Body of pancreas (tissue), 4 donors: ENCODE measurements at regions not wholly inside any gene's neighbourhood (a gene's known extent, or its start where the extent isn't known, plus 50 kb on each side); places are given as distances from the start of the nearest gene placed in this dataset.
"Not testable (repeated sequence)": the region's sequence is repeated elsewhere in the genome, so short reads cannot be mapped to it uniquely, and the experiment has no call there.

ENCODE experiments used
- ATAC-seq: fragments of 150-250 bp; one replicate; pipeline ENCODE4 v1.9.1; 2016
- DNase-seq, 4 donors: peaks; one replicate each; pipeline ENCODE4 v3.0.0-alpha.2; 2019
- H3K27ac ChIP-seq, 4 donors: fragments of 200-600 bp; sonication (generic); 1 replicate in 3 of 4; 2 replicates in 1 of 4; pipeline versions ENCODE4 v1.5.1 to v1.6.1; 2016 to 2019; ENCODE audit warnings: mild to moderate bottlenecking in 1 of 4, mixed read lengths in 1 of 4, moderate library complexity in 1 of 4
- H3K27me3 ChIP-seq, 2 donors: fragments of 200-600 bp; sonication (generic); one replicate each; pipeline ENCODE4 v1.6.0; 2016; ENCODE audit warnings: mild to moderate bottlenecking in 1 of 2
- H3K36me3 ChIP-seq, 2 donors: fragments of 200-600 bp; sonication (generic); replicated peaks in 1 of 2; 2 replicates each; pipeline ENCODE4 v1.5.1; 2016; ENCODE audit warnings: low read depth in 2 of 2; ENCODE audit not compliant: insufficient read depth in 1 of 2
- H3K4me1 ChIP-seq: fragments of 200-600 bp; sonication (generic); one replicate; pipeline ENCODE4 v1.6.0; 2016
- H3K4me3 ChIP-seq, 2 donors: fragments of 200-600 bp; sonication (generic); 1 replicate in 1 of 2; 2 replicates in 1 of 2; pipeline ENCODE4 v1.5.1; 2016 to 2019
- H3K9me3 ChIP-seq, 3 donors: fragments of 200-600 bp; sonication (generic); 1 replicate in 2 of 3; 2 replicates in 1 of 3; pipeline ENCODE4 v1.5.1; 2016
- CTCF ChIP-seq, 7 experiments: fragments of 450-650 bp in 4 of 7; fragments of 200-600 bp in 3 of 7; sonication (generic) in 3 of 7; IDR thresholded peaks; one replicate each; pipeline ENCODE4 v1.5.1; 2016 to 2019; ENCODE audit warnings: antibody characterized with exemption in 7 of 7
- POLR2A ChIP-seq, 3 donors: fragments of 450-650 bp; IDR thresholded peaks; one replicate each; pipeline ENCODE4 v1.6.1; 2016; ENCODE audit warnings: antibody characterized with exemption in 3 of 3, mild to moderate bottlenecking in 2 of 3
- WGBS, 2 donors: methylation state at CpG; one replicate each; pipeline ENCODE4 v1.1.5; 2017; 5-methylcytosine and 5-hydroxymethylcytosine counted together
- intact Hi-C: fragments of 100-400 bp; cut with DNase I; formaldehyde crosslinking; loops from one replicate; pipeline ENCODE4 v1.15.1; 2023

DNA sequence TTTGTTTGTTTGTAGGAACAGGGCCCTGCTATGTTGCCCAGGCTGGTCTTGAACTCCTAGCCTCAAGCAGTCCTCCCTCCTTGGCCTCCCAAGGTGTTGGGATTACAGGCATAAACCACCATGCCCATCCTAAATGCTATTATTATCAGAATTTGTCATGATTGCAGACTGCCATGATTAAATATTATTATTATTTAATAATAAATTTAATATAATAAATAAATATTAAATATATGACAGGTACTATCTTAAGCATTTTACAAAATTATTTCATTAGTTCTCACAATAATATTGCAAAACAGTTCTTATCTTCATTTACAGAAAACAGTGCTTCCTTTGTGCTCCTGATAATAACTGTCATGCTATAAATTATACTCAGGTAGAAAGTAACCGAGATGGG lies 133.4 kb upstream of the JADE1 start:
- intact Hi-C loops = no loop called here
- Histone ChIP-seq H3K4me1 (no peaks in the 10 kb centered on the region), H3K4me3 (no peak overlapping the region), H3K9me3 (no peaks in the 10 kb centered on the region), H3K27me3 (no peaks in the 10 kb centered on the region), H3K36me3 (no peaks in the 10 kb centered on the region), H3K27ac (no peak overlapping the region)
- WGBS, 2 donors = 34 to 57% methylated on average over 1 of the region's 1 CpG
- TF ChIP-seq CTCF (IDR thresholded peaks at IDR 0.05) = no peak
- TF ChIP-seq POLR2A (IDR thresholded peaks at IDR 0.05) = no peak
- DNase-seq = no peak
- ATAC-seq = no peak

DNA sequence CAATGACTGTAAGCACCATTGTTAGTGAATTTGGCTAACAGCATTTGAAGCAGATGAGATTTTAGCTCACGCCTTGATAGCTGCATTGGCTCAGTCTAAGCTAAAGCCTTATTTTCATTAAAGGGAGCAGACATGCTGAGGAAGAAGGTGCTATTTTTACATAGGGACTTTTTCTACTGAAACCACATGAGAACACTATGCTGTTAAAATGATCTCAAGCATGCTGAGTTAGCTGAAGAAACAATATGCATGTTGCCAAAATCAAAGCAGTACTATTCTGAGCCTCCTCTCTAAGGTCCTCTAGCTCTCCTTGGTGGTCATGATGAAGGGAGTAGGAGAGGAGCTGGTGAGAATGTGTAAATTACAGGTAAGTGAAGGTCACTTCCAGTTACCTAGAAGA lies 134.4 kb upstream of the JADE1 start:
- no peak for DNase-seq
- intact Hi-C loops = no loop called here
- no peak for TF ChIP-seq CTCF (IDR thresholded peaks at IDR 0.05)
- TF ChIP-seq POLR2A (IDR thresholded peaks at IDR 0.05) = no peak
- Histone ChIP-seq H3K27ac (no peak overlapping the region), H3K4me1 (no peaks in the 10 kb centered on the region), H3K4me3 (no peak overlapping the region), H3K36me3 (no peaks in the 10 kb centered on the region), H3K27me3 (no peaks in the 10 kb centered on the region), H3K9me3 (no peaks in the 10 kb centered on the region)
- WGBS, 2 donors = 85 to 88% methylated on average over 1 of the region's 1 CpG
- no peak for ATAC-seq

- ATAC-seq, H3K27ac ChIP-seq, H3K4me3 ChIP-seq, H3K4me1 ChIP-seq, intact Hi-C loops, H3K36me3 ChIP-seq, DNase-seq, H3K9me3 ChIP-seq, H3K27me3 ChIP-seq: not testable (repeated sequence)
- 75 to 89% methylated on average over 5 to 7 of the region's 7 CpGs for WGBS, 2 donors
These were observed 136.3 kb upstream of the JADE1 start for GRCh38 chr4:128673159-128673558.

GRCh38 chr4:128672596-128672995 lies 136.9 kb upstream of the JADE1 start:
- H3K9me3 ChIP-seq, H3K4me1 ChIP-seq, H3K36me3 ChIP-seq, H3K27me3 ChIP-seq, H3K4me3 ChIP-seq, ATAC-seq, DNase-seq, H3K27ac ChIP-seq, intact Hi-C loops: not testable (repeated sequence)
- WGBS, 2 donors = 95% methylated on average over 12 of the region's 22 CpGs; no CpG with 5 or more reads in 1 of the 2 donors

DNA sequence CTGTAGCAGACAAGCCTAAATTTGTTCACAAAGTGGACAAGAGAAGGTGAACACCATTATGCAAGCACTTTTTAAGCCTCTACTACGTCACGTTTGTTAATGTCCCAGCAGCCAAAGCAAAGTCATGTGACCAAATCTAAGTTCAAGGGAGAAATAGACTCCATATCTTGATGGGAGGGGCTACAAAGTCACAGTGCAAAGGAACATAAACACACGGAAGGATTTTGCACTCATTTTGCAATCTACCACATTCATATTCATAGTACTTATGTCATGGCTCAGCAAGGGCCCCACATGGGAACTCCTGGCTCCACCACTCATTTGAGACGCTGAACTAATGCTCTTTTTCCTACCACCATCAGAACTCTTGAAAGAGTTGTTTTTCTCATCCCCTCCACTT lies 139.0 kb upstream of the JADE1 start:
- H3K9me3 ChIP-seq = no peaks in the 10 kb centered on the region
- 62 to 66% methylated on average over 4 of the region's 4 CpGs for WGBS, 2 donors
- no peak overlapping the region for H3K27ac ChIP-seq
- ATAC-seq (no peak), DNase-seq (no peak)
- intact Hi-C loops = no loop called here
- H3K36me3 ChIP-seq = no peaks in the 10 kb centered on the region
- no peaks in the 10 kb centered on the region for H3K27me3 ChIP-seq
- H3K4me1 ChIP-seq = no peaks in the 10 kb centered on the region
- no peak for TF ChIP-seq POLR2A (IDR thresholded peaks at IDR 0.05)
- no peak for TF ChIP-seq CTCF (IDR thresholded peaks at IDR 0.05)
- no peak overlapping the region for H3K4me3 ChIP-seq

DNA sequence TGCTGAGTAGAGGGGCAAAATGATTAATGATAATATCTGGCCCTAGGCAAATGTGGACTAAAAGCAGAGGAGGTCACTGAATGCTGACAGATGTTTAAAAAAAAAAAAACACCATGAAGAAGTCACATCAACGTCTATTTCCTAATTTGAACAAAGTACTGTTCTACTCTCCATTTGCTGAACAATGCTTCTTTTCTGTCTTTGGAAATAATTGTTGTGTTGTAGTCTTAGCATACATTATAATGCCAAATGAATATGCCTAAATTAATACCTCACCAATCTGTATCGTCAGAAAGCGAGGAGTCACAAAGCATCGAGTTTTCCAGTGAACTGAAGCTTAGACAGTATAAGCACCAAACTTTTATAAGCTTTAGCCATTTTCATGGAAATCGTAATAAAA lies 140.9 kb upstream of the JADE1 start:
- Histone ChIP-seq H3K27ac (no peak overlapping the region), H3K9me3 (no peaks in the 10 kb centered on the region), H3K27me3 (no peaks in the 10 kb centered on the region), H3K4me3 (no peak overlapping the region), H3K4me1 (peaks cover 1% of the 10 kb centered on the region), H3K36me3 (no peaks in the 10 kb centered on the region)
- WGBS, 2 donors = 82 to 88% methylated on average over 5 of the region's 5 CpGs
- no peak for TF ChIP-seq POLR2A (IDR thresholded peaks at IDR 0.05)
- TF ChIP-seq CTCF (IDR thresholded peaks at IDR 0.05) = no peak
- no peak for ATAC-seq
- no peak for DNase-seq
- intact Hi-C loops = no loop called here
